ENCODE measurements at regions not wholly inside any gene's neighbourhood (a gene's known extent, or its start where the extent isn't known, plus 50 kb on each side); places are given as distances from the start of the nearest gene placed in this dataset.
A peak's percentile ranks its signal among the peaks of the same experiment; 100 is the strongest.
"Not testable (repeated sequence)": the region's sequence is repeated elsewhere in the genome, so short reads cannot be mapped to it uniquely, and the experiment has no call there.

DNA sequence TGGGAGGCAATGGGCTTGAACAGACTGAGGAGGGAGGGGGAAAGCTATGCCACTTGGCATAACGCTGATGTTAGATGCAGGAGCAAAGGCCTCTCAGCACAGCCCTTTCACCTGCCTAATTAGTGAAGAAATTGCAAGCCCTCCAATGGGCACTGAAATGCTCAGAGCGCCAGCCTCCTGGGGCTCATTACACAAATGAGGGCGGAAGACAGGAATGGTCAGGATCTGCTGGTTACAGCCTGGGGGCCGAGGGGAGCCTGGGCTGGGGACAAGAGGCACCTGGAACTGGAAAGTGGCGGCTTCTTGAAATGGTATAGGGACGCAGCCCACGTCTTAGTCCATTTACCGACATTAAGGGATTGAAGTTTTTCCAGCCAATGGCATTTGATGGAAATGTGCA is 50.2 kb upstream of the PLET1 start:
- no peak for DNase-seq

DNA sequence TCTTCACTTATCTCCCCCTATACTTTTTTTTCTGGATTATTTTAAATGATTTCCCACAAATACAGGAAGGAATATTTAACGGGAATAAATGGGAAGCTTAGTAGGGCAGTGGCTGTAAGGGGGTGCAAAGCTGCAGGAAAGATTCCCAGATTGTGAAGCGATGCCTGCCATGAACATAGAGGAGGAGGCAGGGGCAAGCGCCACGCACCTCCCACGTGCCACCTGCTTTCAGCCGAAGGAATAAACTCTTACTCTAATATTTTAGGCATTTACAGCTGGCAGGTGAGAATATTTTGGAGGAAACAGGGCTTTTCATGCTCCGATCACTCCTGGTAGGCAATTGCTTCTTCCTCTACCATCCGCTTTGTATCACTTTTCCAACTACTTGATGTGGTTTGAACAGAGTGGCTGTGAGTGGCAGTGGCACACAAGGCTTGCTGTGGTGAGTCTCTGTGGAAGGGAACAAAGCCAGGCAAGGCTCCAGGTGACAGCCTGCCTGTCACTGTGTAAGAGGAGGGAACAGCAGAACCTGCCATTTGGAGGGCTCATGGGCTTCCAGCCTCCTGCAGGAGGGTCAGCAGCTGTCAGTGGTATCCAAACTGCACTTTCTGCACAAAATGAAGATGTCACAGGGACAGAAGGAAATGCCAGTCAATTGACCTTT is 54.5 kb upstream of the PLET1 start:
- DNase-seq = no peak

DNA sequence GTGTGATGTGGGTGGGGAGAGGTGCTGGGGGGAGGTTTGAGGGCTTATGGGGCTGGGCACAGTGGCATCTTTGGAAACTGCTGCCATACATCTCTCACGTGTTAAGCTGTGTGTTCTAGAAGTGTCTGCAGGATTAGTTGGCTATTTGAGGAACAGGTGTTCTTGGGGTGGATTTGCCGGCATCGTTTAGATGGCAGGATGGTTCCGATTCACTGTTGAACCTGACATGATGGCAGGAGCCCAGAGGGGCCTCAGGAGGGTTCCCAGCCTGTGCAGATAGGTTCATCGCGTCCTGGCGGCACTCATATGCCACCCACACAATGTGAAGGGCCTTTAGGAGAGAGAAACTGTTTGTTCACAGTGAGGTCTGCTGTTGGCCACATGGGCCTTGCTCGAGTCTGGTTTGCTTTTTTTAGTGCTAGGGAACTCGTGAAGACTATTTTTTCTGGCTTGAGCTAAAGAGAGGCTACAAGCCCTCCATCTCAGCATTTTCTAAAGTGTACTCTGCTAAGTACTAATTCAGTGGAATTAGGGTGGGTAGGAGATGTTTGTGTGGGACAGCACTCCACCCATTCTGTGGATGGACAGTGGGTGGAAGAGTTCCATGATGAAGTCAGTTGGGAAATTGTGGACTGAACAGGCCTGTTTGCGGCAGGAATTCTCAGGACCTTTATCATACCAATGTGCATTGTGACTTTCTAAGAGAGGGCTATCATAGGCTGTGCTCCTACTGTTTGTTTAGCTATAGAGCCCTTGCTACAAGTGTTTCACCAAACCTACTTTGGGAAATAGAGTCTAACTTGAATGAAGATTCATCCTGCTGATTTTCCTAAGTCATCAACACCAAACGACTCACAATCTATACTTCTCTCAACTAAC is 55.4 kb upstream of the PLET1 start:
- no peak for DNase-seq

DNA sequence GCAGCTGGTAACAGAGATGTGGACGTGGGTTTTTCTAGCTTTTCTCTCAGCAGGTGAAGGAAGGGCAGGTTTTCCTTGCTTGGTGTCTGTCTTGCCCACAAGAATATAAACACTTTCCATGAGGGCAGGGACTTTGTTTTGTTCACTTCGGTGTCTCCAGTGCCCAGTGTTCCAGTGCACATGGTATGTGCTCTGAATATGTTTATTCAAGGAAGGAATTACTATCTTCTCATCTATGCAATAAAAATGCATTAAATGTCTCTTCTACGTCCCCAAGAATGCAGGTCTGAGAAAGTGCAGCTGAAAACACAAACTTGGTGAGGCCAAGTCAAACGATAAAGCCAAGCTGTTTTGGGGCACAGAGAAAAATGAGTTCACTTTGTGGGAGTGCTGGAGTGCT is 56.3 kb upstream of the PLET1 start:
- DNase-seq = no peak

DNA sequence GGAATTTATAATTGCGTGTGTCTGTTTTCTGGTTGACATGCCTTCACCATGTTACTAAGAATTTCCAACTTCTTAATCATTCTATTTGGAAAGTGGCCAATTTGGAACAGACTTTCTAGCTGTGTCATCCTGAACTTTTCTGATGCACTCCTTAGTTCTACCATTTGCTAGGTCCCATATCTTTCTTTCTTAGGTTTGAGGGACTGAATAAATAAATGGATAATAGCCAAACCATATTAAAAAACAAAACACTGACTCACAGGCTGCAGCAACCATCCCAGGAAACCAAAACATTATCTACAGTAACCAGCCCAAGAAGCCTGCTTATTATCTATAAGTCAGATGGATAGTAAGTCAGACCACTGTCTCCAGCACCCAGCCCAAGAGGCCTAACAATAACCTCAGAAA is 57.5 kb upstream of the PLET1 start:
- DNase-seq = peak in 1 of 4 experiments; percentile 7

DNA sequence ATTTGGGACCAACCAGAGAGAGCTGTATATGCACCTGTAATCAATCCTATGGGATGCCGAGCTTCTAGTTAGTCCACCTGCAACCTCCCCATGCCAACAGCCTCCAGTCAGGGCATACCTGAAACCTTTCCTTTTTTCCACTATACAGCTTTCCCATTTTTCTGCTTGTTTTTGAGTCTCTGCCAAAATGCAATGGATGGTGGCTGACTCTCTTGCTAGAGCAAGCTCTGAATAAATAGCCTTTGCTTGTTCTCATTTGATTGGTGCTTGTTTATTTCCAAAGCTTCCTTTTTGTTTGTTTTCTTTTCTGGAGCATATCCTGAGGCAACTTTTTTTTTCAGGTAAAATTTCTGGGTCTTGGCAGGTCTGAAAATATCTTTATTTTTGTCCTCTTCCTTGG is 58.0 kb upstream of the PLET1 start:
- no peak for DNase-seq

DNA sequence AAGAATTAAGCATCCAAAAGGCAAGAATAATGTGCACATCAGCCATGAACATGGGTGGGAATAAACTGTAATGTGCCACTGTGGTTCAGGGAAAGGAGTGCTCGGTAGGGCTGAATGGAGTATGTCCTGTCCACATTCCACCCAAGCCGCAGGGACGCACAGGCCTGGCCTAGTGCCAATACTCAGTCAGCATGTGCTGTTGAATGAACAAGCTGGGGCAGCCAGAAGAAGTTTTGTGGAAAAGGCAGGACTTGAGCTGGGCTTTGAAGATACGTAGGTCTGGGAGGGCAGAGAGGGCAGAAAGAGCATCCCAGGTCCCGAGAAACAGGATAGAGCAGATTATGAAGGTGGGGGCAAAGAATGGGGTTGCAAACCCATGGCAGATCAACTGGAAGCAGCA is 60.0 kb upstream of the PLET1 start:
- no peak for DNase-seq

DNA sequence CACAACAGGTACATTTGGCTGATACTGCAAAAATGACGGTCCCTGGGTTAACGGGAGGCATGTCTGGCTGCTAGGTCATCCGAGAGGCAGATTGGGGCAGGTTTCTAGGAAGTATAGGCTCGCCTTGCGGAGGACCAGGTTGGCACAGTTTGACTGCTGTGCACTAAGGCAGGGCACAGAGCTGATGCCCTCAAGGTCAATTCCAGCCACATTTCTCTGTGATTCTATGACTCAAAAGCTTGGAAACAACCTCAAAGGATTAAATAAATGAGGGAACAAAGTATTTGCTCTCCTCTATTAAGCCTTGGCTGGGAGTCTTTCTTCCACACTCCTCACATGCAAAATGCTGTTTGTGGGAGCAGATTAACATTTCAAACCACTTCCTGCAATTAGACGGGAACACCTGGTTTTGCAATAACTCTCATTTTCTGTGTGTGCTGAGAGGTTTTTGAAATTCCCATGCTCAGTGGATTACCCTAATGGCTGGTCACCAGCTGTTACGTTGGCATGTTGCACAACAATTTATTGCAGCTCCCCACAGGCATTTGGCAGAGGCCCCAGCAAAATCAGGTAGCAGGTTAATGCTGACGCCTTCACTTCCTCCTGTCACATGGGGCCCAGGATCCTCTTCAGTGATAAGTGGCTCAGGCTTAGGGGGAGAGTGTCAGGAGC is 61.0 kb upstream of the PLET1 start:
- DNase-seq = peak; percentile 44 to 62 (median 54)

DNA sequence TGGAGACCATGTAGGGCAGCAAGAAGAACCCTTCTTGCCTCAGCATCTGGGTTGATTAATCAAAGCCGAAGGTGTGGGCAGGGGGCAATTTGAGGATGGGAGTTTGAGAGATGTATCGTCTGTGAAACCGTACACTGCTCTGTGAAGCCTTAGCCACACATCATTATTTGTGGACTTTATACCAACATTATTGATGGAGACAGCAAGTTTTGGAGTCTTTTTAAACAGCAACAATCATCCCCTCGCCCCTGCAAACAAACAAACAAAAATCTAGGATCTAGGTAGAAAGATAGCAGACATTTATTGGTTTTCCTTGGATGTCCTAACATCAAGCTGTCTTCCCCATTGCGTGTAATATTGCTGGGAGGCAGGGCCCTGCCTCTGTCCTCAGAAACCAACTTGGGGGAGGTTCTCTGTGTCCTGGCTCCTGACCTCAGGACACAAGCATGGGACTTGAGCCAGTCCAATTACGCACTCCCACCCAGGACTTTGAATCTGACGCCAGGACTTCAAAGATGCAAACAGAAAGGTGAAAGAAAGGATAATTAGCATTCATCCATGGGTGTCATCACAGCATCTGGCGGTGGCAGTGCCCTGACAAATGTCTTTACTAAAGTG is 61.6 kb upstream of the PLET1 start:
- DNase-seq = no peak

DNA sequence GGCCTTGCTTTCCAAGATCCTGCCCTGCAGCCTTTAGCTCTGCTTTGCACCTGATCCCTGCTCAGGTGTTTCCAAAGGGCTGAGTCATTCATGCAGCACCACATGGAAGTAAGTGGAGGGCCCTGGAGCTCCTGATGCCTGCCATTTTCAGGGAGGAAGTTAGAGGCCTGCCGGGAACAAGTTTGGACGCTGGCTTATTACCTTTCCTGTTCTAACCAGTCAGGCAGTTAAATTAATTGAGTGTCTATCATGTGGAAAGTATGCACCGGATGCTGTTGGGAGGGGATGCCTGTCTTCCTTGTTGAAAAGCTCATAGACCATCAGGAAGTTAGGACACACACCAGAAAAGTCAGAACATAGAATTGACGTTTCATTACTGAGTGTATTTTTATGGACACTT is 73.7 kb upstream of the PLET1 start:
- peak in 3 of 4 experiments; percentile 8 to 20 (median 14) for DNase-seq

DNA sequence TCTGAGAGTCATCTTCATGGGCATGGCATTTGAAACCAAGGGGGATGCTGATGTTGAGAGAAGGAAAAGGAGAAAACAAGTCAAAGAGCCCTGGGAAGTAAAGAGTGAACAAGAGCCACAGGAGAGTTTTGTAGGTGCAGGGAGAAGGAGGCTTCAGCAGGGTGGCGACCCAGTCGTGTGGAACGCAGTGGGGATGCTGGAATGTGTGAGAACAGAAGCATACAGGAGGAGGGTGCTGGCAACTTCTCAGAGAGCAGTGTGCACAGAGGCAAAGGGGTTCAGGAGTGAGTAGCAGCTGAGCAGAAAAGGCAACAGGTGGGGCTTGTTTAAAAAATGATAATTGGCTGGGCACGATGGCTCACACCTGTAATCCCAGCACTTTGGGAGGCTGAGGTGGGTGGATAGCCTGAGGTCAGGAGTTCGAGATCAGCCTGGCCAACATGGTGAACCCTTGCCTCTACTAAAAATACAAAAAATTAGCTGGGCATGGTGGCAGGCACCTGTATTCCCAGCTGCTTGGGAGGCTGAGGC is 75.8 kb upstream of the PLET1 start:
- DNase-seq = no peak

DNA sequence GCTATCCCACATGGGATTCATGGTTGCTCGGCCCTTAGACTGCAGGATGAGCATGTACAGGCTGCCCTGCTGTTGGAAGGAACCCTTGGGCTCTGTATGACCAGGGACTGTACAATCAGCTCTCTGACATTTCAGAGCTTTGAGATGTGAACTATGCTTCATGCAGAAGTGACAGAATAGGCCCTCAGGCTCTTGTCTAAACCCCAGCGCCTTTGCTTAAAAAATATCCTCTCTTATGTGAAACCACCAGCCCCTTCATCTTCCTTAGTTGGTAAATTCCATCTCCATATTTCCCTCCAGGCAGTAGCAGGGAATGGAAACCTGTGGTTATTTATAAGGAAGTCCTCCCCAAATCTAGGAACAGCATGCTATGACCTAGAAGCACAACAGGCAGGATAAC is 78.9 kb upstream of the PLET1 start:
- no peak for DNase-seq

DNA sequence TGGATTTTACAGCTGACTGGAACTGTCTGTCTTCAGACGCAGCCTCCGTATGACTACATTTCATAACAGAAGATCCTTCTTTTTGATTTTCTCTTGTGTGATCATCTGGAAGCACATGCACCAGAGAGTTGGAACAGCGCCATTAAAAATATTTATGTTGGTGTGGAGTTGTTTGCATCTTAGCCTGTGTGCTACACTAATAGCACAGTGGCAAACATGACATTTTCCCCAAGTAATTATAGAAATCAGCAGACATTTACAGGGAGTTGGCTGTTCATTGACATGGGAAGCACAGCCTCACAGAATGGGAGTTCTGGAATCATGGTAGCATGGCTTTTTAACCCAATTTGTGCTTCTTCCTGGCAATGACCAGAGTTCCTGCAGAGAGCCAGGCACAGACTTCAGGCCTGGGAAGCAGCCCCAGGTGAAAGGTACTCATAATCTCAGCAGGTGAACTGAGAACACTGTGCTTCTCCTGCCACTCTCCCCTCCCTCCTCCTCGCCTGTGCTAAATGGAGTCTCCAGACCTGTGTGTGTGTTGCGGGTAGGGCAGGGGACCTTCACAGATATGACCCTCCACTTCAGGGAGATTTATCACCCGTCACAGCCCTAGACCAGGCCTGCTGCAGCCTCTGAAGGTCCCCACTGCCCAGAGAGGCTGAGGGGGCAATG is 82.8 kb upstream of the PLET1 start:
- DNase-seq = no peak

DNA sequence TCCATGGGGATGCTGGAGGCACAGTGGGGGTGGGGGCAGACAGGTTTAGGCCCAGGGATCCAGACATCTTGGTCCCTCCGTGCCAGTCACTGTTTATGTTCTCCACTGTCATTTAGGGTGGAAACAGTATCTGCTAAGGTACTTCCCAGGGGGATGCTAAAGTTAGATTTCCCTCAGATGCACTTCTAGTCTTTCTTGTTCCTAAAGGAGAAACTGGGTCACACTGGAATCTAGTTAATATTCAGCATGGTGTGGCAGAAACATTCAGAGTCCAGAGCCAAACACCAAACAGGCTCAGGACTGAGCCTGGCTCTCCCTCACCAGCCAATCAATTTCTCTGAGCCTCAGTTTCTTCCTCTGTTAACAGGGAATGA is 83.4 kb upstream of the PLET1 start:
- no peak for DNase-seq

DNA sequence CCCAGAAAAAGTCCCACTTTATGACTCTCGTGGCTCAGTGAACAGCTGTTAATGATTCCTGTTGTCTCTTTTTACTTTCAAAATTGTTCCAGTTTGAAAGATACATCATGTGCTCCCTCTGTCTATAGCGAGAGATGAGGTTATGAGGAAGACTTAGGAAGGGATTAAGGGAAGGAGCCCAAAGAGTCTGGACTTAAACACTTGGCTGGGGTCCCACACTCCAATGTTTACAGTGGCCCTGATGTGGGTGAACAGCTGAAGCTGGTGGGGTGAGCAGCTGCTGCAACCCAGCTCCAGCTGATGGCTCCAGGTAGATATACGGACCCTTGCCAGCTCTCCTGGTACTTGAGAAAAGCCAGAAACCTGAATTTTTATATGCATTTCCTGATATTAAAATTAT is 84.5 kb upstream of the PLET1 start:
- DNase-seq = no peak

DNA sequence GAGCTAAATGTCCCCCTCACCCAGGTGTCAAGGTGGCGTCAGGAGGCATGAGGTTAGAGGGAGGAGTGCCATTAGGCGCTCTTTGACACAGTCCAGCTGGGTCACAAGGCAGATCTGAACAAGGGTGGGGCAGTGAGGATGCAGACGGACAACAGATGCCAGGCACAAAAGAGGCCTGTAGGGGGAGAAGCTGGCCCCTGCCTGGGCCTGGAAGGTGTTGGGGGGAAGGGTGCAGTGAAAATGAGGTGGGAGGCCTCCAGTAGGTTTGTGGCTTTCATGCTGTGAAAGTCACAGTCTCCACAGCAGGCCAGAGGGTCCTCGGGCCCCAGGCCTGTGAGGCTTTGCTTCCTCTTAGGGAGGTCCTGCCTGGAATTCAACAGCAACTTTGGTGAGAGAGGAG is 85.0 kb upstream of the PLET1 start:
- no peak for DNase-seq

DNA sequence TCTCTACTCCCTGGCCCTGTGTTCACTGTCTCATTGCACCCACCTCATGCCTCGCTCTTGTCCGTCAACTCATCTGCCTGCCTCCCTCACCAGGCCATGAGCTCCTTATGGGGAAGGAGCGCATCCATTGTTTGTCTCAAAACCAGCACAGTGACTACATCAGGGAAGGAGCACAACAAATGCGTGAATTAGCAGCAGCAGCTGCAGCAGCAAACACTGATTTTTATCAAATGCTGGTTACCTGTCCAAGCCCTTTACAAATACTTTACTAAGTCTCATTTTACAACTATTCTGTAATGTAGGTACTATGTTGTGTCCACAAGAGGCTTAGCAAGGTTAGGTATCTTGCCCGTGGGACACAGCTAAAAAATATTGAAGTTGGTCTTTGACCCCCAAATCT is 85.9 kb upstream of the PLET1 start:
- DNase-seq = no peak

DNA sequence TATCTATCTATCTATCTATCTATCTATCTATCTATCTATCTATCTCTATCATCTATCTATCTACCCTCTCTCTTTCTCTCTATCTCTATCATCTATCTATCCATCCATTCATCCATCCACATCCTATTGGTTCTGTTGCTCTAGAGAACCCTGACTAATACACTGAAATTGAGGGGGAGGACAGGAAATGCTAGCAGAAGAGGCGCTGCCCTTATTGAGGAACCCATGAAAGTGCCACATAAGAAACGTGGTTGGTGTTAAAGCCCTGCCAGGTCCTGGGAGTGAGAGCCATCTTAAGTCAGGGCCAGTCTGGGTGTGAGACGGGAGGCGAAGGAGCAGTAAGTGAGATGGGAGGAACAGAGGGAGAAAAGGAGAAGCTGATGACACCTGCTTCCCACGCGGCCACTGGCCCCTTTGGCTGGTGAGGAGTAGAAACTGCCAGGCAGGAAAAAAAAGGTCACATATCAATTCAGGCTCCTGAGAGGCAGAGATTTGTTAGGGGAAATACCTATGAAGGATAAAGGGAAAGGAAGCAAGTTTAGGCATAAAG is 87.9 kb upstream of the PLET1 start:
- peak in 3 of 4 experiments; percentile 10 to 29 (median 14) for DNase-seq

DNA sequence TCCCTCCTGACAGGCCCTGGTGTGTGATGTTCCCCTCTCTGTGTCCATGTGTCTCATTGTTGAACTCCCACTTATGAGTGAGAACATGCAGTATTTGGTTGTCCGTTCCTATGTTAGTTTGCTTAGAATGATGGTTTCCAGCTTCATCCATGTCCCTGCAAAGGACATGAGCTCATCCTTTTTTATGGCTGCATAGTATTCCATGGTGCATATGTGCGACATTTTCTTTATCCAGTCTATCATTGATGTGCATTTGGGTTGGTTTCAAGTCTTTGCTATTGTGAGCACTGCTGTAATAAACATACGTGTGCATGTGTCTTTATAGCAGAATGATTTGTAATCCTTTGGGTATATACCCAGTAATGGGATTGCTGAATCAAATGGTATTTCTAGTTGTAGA is 90.8 kb upstream of the PLET1 start:
- not testable (repeated sequence) for DNase-seq

DNA sequence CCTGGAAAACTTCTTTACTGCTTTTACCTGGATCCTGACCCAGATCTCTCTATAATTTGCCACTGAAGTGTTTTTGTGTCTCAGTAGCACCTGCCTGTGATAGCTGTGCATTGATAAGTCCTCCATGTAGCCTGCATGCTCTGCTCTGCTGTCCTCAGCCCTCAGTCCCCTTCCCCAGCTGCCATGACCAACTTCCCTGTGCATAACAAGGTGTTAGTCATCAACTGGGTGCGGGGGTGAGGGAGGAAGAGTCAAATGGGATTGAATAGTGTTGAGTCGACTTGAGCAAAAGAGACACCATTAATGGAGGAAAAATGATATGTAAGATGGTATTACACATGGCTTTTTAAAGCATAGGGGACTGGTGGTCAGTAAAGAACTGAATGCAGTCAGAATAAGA is 92.2 kb upstream of the PLET1 start:
- DNase-seq = peak in 1 of 4 experiments; percentile 19

DNA sequence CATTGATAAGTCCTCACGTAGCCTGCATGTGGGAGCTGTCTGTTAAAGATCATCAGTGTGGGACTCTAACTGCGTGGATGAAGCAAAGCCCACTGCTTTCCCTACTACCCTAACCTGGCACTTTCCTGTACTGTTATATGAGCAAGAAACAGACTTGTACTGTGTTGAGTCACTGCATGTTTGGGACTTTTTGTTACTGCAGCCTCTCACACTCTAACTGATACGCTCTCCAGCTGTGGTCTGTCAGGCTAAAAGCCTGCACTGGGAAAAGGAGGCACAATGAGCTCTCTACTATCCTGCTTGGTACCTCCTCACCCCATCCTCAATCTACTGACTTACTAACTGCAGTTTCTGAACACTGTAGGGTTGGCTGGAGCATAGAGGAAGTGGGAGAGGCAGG is 93.7 kb upstream of the PLET1 start:
- DNase-seq = no peak

DNA sequence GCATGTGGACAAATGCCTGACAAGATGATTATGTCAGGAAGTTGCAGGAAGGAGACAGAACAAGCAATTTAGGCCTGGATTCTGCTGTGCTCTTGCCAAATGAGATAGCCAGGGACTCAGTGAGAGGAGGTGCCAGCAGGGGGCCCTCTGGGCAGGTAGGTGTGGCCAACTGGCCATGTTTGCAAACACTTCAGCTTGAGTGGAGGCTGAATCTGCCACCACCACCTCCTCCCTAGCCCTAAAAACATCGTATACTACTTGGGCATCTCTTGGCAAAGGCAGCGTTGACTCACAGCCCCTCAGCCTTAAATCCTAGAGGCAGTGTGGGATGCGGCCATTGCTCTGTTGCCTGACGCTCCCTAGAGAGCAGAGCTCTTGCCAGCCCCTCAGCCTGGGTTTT is 95.1 kb upstream of the PLET1 start:
- DNase-seq = peak in 3 of 4 experiments; percentile 25 to 49 (median 33)
